ENCODE measurements at regions not wholly inside any gene's neighbourhood (a gene's known extent, or its start where the extent isn't known, plus 50 kb on each side); places are given as distances from the start of the nearest gene placed in this dataset.
A peak's percentile ranks its signal among the peaks of the same experiment; 100 is the strongest.

DNA sequence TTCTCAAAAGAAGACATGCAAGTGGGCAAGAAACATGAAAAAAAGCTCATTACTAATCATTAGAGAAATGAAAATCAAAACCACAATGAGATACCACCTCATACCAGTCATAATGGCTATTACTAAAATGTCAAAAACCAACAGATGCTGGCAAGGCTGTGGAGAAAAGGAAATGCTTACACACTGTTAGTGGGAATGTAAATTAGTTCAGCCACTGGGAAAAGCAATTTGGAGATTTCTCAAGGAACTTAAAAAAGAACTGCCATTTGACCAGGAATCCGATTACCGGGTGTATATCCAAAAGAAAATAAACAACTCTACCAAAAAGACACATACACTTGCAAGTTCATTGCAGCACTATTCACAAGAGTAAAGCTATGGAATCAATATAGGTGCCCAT, 595.4 kb upstream of the RIOK2 start:
- no peak overlapping the region for H3K4ac ChIP-seq (ENCODE audit: low read depth, low read length)

More for the DNA sequence above, 595.4 kb upstream of the RIOK2 start:
- Histone ChIP-seq H3K27ac (ENCODE audit: insufficient read depth, low read length) (no peak overlapping the region), H2BK20ac (ENCODE audit: low read depth, low read length) (no peak overlapping the region), H3K4me1 (ENCODE audit: control insufficient read depth, insufficient read depth, low read length) (no peaks in the 10 kb centered on the region), H2BK15ac (ENCODE audit: low read depth, low read length) (no peak overlapping the region), H2AK9ac (replicated peaks; ENCODE audit: low read depth, low read length, poor library complexity) (no peak overlapping the region), H2AK5ac (ENCODE audit: low read depth, low read length) (no peak overlapping the region), H3K56ac (ENCODE audit: extremely low read depth, insufficient read depth, low read length) (no peak overlapping the region), H2BK120ac (ENCODE audit: low read depth, low read length) (no peak overlapping the region), H2AFZ (replicated peaks; ENCODE audit: low read length, poor library complexity) (no peak overlapping the region), H4K20me1 (ENCODE audit: insufficient read depth, low read length) (no peaks in the 10 kb centered on the region), H2BK5ac (ENCODE audit: low read depth, low read length, poor library complexity, severe bottlenecking) (no peak overlapping the region), H3K4me3 (ENCODE audit: insufficient read depth, low read depth, low read length) (no peak overlapping the region), H3K79me1 (ENCODE audit: low read depth in 1 of 2, low read length in 2 of 2) (no peaks in the 10 kb centered on the region), H3K9me1 (ENCODE audit: insufficient read depth, low read length) (no peaks in the 10 kb centered on the region), H3K9ac (ENCODE audit: low read depth, low read length) (no peak overlapping the region), H4K8ac (ENCODE audit: low read depth in 2 of 2, low read length in 2 of 2) (no peak overlapping the region), H3K23ac (ENCODE audit: low read depth, low read length) (no peak overlapping the region), H3K14ac (replicated peaks; ENCODE audit: low read depth, low read length) (no peak overlapping the region), H3K9me3 (ENCODE audit: control insufficient read depth, insufficient read depth, low read length) (no peaks in the 10 kb centered on the region), H4K5ac (ENCODE audit: low read depth, low read length) (no peak overlapping the region), H3K18ac (ENCODE audit: low read depth, low read length) (no peak overlapping the region), H3K27me3 (ENCODE audit: control insufficient read depth, insufficient read depth, low read length) (no peaks in the 10 kb centered on the region), H3K4me2 (ENCODE audit: low read depth, low read length) (no peak overlapping the region), H3K36me3 (ENCODE audit: control insufficient read depth, insufficient read depth, low read length) (no peaks in the 10 kb centered on the region), H4K91ac (ENCODE audit: insufficient read depth, low read depth, low read length) (no peak overlapping the region)
- dilution Hi-C loops (cut with HindIII; ENCODE audit: low sequenced_read_pairs, unreplicated experiment) (no loop called here), intact Hi-C loops (cut with micrococcal nuclease) (no loop called here), in situ Hi-C loops (cut with MboI; ENCODE audit: low sequenced_read_pairs) (no loop called here)
- peak; percentile 54 for DNase-seq
- CTCF ChIA-PET = no interaction called here
- no peak for ATAC-seq (ENCODE audit: low read depth)
- BruUV-seq (replicated peaks) = no TSS peak
- POLR2A ChIA-PET (ENCODE audit: unreplicated experiment) = no interaction called here
- no CpG with 5 or more reads among the region's 2 CpGs for WGBS, 2 experiments (ENCODE audit: extremely low coverage in 2 of 2, insufficient read length in 1 of 2)
- TF ChIP-seq NFE2L2 (IDR thresholded peaks at IDR 0.05; ENCODE audit: low read depth, low read length) (no peak), MXI1 (IDR thresholded peaks at IDR 0.05; ENCODE audit: borderline replicate concordance, low read depth, low read length) (no peak), RAD21 (IDR thresholded peaks at IDR 0.05; ENCODE audit: low read length) (no peak), MAZ (IDR thresholded peaks at IDR 0.05; ENCODE audit: borderline replicate concordance, low read depth, low read length) (no peak), SMC3 (IDR thresholded peaks at IDR 0.05; ENCODE audit: low read depth, low read length) (no peak), RFX5 (IDR thresholded peaks at IDR 0.05; ENCODE audit: low read depth, low read length) (no peak), BHLHE40 (IDR thresholded peaks at IDR 0.05; ENCODE audit: low read depth, low read length) (no peak), FOS (IDR thresholded peaks at IDR 0.05; ENCODE audit: low read depth, low read length) (no peak), CEBPB (IDR thresholded peaks at IDR 0.05; ENCODE audit: low read depth, low read length) (no peak), MAFK (IDR thresholded peaks at IDR 0.05; ENCODE audit: low read depth, low read length) (no peak), RCOR1 (IDR thresholded peaks at IDR 0.05; ENCODE audit: insufficient replicate concordance, low read length) (no peak), CHD1 (IDR thresholded peaks at IDR 0.05; ENCODE audit: low read depth, low read length) (no peak)
- TF ChIP-seq, protein P1, sequence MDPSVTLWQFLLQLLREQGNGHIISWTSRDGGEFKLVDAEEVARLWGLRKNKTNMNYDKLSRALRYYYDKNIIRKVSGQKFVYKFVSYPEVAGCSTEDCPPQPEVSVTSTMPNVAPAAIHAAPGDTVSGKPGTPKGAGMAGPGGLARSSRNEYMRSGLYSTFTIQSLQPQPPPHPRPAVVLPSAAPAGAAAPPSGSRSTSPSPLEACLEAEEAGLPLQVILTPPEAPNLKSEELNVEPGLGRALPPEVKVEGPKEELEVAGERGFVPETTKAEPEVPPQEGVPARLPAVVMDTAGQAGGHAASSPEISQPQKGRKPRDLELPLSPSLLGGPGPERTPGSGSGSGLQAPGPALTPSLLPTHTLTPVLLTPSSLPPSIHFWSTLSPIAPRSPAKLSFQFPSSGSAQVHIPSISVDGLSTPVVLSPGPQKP (IDR thresholded peaks at IDR 0.05; ENCODE audit: borderline replicate concordance, low read depth, low read length) = no peak
- TF ChIP-seq, protein P2, sequence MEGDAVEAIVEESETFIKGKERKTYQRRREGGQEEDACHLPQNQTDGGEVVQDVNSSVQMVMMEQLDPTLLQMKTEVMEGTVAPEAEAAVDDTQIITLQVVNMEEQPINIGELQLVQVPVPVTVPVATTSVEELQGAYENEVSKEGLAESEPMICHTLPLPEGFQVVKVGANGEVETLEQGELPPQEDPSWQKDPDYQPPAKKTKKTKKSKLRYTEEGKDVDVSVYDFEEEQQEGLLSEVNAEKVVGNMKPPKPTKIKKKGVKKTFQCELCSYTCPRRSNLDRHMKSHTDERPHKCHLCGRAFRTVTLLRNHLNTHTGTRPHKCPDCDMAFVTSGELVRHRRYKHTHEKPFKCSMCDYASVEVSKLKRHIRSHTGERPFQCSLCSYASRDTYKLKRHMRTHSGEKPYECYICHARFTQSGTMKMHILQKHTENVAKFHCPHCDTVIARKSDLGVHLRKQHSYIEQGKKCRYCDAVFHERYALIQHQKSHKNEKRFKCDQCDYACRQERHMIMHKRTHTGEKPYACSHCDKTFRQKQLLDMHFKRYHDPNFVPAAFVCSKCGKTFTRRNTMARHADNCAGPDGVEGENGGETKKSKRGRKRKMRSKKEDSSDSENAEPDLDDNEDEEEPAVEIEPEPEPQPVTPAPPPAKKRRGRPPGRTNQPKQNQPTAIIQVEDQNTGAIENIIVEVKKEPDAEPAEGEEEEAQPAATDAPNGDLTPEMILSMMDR (conservative IDR thresholded peaks at IDR 0.05; ENCODE audit: low read depth, low read length) = no peak
